A673 (cell line): ENCODE measurements at regions not wholly inside any gene's neighbourhood (a gene's known extent, or its start where the extent isn't known, plus 50 kb on each side); places are given as distances from the start of the nearest gene placed in this dataset.

Source experiments
- CTCF ChIP-seq: fragments of 300-800, 200-600 bp; sonication (generic); conservative IDR thresholded peaks from 2 replicates; pipeline ENCODE4 v1.5.1; 2017; ENCODE audit warnings: low read depth, mild to moderate bottlenecking, antibody characterized with exemption, low read length, moderate library complexity, mixed read lengths
- EZH2 ChIP-seq: fragments of 200-600 bp; sonication (generic); IDR thresholded peaks from 2 replicates; pipeline ENCODE4 v1.6.1; 2017; ENCODE audit warnings: borderline replicate concordance, low read depth, mild to moderate bottlenecking, mixed read lengths, antibody characterized with exemption, low read length; ENCODE audit not compliant: poor library complexity, severe bottlenecking

GRCh38 chr7:32412471-32412870 is 77.7 kb downstream of the LSM5 start:
- TF ChIP-seq CTCF (no peak), EZH2 (no peak)
